ENCODE measurements at regions not wholly inside any gene's neighbourhood (a gene's known extent, or its start where the extent isn't known, plus 50 kb on each side); places are given as distances from the start of the nearest gene placed in this dataset.

DNA sequence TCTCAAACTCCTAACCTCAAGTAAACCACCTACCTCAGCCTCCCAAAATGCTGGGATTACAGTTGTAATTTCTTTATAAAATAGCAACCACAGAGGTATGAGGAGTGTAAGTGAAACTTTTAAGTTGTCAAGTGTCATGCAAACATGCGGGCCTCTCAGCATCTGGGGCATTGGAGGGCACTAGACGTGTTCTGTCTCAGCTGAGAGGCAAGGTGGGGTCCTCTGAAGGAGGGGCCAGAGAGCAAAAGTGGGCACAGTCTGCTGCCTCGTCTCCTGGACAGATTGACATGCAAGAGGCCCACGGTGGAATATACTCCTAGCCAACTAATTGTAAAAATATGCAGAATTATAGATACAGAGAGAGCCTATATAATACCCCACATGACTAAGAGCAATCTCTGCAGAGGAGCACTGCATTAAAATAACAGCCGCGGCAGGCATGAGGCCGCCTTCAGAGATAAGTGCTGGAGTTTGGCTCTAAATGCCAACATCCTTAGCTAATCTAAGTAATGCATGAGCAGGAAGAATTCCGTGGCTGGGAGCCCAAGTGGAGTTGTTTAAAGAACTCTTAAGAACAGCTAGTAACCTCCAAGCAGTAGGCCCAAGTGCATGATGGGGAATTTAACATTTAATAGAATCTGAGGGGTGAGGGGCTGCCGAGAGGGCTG, 87.8 kb upstream of the RNU6-1 start:
- H3K4me2 ChIP-seq (replicated peaks; ENCODE audit: low read depth, low read length, poor library complexity, severe bottlenecking) = no peak overlapping the region

DNA sequence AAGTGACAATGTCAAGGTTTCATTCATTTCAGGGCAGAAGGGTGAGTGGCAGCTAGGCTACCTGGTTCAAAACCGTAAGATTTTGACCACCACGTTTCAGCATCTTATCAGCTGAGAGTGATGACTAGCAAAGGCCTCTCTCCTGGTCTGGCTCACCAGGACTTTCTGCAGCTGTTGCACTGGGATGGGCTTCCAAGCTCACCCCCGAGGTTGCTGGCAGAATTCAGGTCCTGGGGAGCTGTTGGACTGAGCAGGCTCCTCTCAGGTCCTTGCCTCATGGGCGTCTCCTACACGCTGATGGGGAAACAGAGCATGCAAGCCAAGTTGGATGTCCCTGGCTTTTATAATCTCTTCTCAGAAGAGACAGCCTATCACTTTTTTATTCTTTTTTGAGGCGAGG, 88.8 kb upstream of the RNU6-1 start:
- H3K4me3 Mint-ChIP-seq = no peak overlapping the region

More for the DNA sequence above, 87.8 kb upstream of the RNU6-1 start:
- ChIA-PET POLR2A (no interaction called here), CTCF (interaction anchor here (0.7 kb wide), 1 partner anchor 1734 kb away, joined by 3 read pairs; no protein-coding TSS in a partner anchor)
- H3K4me3 Mint-ChIP-seq = no peak overlapping the region
- H2AFZ ChIP-seq (ENCODE audit: insufficient read depth, low read depth, low read length, poor library complexity, severe bottlenecking) = no peak overlapping the region
- H3K36me3 ChIP-seq (replicated peaks in 1 of 2; ENCODE audit: control extremely low read depth in 1 of 2, control insufficient read depth in 1 of 2, extremely low read depth in 1 of 2, insufficient read depth in 2 of 2, low read length in 1 of 2) = no peaks in the 10 kb centered on the region
- intact Hi-C loops (cut with micrococcal nuclease) = no loop called here
- ATAC-seq (ENCODE audit: low read depth) (no peak), DNase-seq (no peak)
- peaks cover 3% of the 10 kb centered on the region for H3K27me3 Mint-ChIP-seq
- no peak overlapping the region for H3K4me3 ChIP-seq (ENCODE audit: control extremely low read depth in 1 of 5, extremely low read depth in 1 of 5, insufficient read depth in 1 of 5, low read depth in 2 of 5, low read length in 4 of 5)
- peaks cover 0 to 2% (median 0%) of the 10 kb centered on the region in 3 donors for H3K9me3 ChIP-seq (ENCODE audit: control extremely low read depth in 1 of 3, control insufficient read depth in 2 of 3, insufficient read depth in 1 of 3, low read length in 2 of 3)
- 83% methylated on average over 2 of the region's 9 CpGs for WGBS (ENCODE audit: insufficient coverage)
- H3K9me3 Mint-ChIP-seq (ENCODE audit: insufficient read depth) = no peaks in the 10 kb centered on the region
- no peaks in the 10 kb centered on the region for H3K4me1 Mint-ChIP-seq
- no peak overlapping the region for H3K9ac ChIP-seq (ENCODE audit: low read length)
- no peak overlapping the region for H3K27ac ChIP-seq (ENCODE audit: low read length in 2 of 2)
- no peaks in the 10 kb centered on the region for H3K79me2 ChIP-seq (ENCODE audit: control insufficient read depth, insufficient read depth, low read length)
- no peaks in the 10 kb centered on the region for H4K20me1 ChIP-seq (ENCODE audit: control insufficient read depth, insufficient read depth, low read length, poor library complexity, severe bottlenecking)
- H3K27ac Mint-ChIP-seq = no peak overlapping the region
- H3K4me1 ChIP-seq (ENCODE audit: control insufficient read depth in 2 of 2, insufficient read depth in 2 of 2, low read length in 2 of 2) = no peaks in the 10 kb centered on the region
- no peak for TF ChIP-seq EZH2 (IDR thresholded peaks at IDR 0.05; ENCODE audit: borderline replicate concordance, insufficient read depth, low read depth, low read length, poor library complexity, severe bottlenecking)
- TF ChIP-seq, protein P1, sequence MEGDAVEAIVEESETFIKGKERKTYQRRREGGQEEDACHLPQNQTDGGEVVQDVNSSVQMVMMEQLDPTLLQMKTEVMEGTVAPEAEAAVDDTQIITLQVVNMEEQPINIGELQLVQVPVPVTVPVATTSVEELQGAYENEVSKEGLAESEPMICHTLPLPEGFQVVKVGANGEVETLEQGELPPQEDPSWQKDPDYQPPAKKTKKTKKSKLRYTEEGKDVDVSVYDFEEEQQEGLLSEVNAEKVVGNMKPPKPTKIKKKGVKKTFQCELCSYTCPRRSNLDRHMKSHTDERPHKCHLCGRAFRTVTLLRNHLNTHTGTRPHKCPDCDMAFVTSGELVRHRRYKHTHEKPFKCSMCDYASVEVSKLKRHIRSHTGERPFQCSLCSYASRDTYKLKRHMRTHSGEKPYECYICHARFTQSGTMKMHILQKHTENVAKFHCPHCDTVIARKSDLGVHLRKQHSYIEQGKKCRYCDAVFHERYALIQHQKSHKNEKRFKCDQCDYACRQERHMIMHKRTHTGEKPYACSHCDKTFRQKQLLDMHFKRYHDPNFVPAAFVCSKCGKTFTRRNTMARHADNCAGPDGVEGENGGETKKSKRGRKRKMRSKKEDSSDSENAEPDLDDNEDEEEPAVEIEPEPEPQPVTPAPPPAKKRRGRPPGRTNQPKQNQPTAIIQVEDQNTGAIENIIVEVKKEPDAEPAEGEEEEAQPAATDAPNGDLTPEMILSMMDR (IDR thresholded peaks at IDR 0.05) = no peak
- no peaks in the 10 kb centered on the region for H3K27me3 ChIP-seq (replicated peaks in 1 of 4; ENCODE audit: control extremely low read depth in 1 of 4, control insufficient read depth in 3 of 4, insufficient read depth in 4 of 4, low read length in 3 of 4)

More for the DNA sequence above, 88.8 kb upstream of the RNU6-1 start:
- no peaks in the 10 kb centered on the region for H4K20me1 ChIP-seq (ENCODE audit: control insufficient read depth, insufficient read depth, low read length, poor library complexity, severe bottlenecking)
- H3K9ac ChIP-seq (ENCODE audit: low read length) = no peak overlapping the region
- no peak overlapping the region for H3K27ac ChIP-seq (ENCODE audit: low read length in 2 of 2)
- H3K27me3 ChIP-seq (replicated peaks in 1 of 4; ENCODE audit: control extremely low read depth in 1 of 4, control insufficient read depth in 3 of 4, insufficient read depth in 4 of 4, low read length in 3 of 4) = no peaks in the 10 kb centered on the region
- H3K4me1 ChIP-seq (ENCODE audit: control insufficient read depth in 2 of 2, insufficient read depth in 2 of 2, low read length in 2 of 2) = no peaks in the 10 kb centered on the region
- Mint-ChIP-seq H3K4me1 (no peaks in the 10 kb centered on the region), H3K9me3 (ENCODE audit: insufficient read depth) (no peaks in the 10 kb centered on the region), H3K27ac (no peak overlapping the region), H3K27me3 (peaks cover 3% of the 10 kb centered on the region)
- no peak for TF ChIP-seq EZH2 (IDR thresholded peaks at IDR 0.05; ENCODE audit: borderline replicate concordance, insufficient read depth, low read depth, low read length, poor library complexity, severe bottlenecking)
- TF ChIP-seq, protein P1 (IDR thresholded peaks at IDR 0.05) = no peak
- peaks cover 0 to 2% (median 0%) of the 10 kb centered on the region in 3 donors for H3K9me3 ChIP-seq (ENCODE audit: control extremely low read depth in 1 of 3, control insufficient read depth in 2 of 3, insufficient read depth in 1 of 3, low read length in 2 of 3)
- no peak for ATAC-seq (ENCODE audit: low read depth)
- no peak overlapping the region for H3K4me2 ChIP-seq (replicated peaks; ENCODE audit: low read depth, low read length, poor library complexity, severe bottlenecking)
- no peaks in the 10 kb centered on the region for H3K79me2 ChIP-seq (ENCODE audit: control insufficient read depth, insufficient read depth, low read length)
- WGBS (ENCODE audit: insufficient coverage) = 87% methylated on average over 6 of the region's 6 CpGs
- POLR2A ChIA-PET = no interaction called here
- DNase-seq = no peak
- no peak overlapping the region for H2AFZ ChIP-seq (ENCODE audit: insufficient read depth, low read depth, low read length, poor library complexity, severe bottlenecking)
- no peaks in the 10 kb centered on the region for H3K36me3 ChIP-seq (replicated peaks in 1 of 2; ENCODE audit: control extremely low read depth in 1 of 2, control insufficient read depth in 1 of 2, extremely low read depth in 1 of 2, insufficient read depth in 2 of 2, low read length in 1 of 2)
- intact Hi-C loops (cut with micrococcal nuclease) = no loop called here
- no peak overlapping the region for H3K4me3 ChIP-seq (ENCODE audit: control extremely low read depth in 1 of 5, extremely low read depth in 1 of 5, insufficient read depth in 1 of 5, low read depth in 2 of 5, low read length in 4 of 5)
- CTCF ChIA-PET = no interaction called here
